ENCODE measurements at regions not wholly inside any gene's neighbourhood (a gene's known extent, or its start where the extent isn't known, plus 50 kb on each side); places are given as distances from the start of the nearest gene placed in this dataset.
"Not testable (repeated sequence)": the region's sequence is repeated elsewhere in the genome, so short reads cannot be mapped to it uniquely, and the experiment has no call there.

DNA sequence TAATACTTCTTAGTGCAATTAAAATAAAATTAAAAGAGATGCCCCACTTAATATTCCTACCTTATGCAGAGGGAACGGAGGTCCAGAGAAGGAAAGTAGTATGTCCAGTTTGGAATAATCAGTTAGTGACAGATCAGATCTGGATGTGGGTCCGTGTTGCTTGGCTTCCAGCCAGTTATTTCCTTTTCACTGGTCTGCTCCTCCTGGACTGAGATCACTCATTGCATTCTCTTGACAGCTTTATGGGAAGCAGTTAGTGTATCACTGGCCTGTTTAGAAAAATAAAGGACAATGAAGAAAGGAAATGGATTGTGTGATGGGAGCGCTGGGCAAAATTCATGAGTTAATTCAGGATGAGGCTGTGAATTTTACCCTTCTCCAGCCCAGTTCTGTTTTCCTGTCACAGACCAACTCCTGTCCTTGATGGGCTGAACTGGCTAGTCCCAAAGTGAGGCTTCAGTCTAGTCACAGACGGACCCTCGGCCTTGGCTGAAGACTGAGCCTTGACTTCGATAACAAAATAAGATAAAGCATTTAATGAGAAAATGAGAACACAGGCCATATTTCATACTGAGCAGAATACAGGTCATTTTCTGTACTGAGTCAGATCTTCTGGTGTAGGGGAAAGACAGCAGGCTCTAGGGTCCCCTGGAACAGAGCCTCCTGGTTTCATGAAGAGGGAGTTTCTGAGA lies 85.2 kb upstream of the TRABD2B start:
- DNase-seq: no peak

DNA sequence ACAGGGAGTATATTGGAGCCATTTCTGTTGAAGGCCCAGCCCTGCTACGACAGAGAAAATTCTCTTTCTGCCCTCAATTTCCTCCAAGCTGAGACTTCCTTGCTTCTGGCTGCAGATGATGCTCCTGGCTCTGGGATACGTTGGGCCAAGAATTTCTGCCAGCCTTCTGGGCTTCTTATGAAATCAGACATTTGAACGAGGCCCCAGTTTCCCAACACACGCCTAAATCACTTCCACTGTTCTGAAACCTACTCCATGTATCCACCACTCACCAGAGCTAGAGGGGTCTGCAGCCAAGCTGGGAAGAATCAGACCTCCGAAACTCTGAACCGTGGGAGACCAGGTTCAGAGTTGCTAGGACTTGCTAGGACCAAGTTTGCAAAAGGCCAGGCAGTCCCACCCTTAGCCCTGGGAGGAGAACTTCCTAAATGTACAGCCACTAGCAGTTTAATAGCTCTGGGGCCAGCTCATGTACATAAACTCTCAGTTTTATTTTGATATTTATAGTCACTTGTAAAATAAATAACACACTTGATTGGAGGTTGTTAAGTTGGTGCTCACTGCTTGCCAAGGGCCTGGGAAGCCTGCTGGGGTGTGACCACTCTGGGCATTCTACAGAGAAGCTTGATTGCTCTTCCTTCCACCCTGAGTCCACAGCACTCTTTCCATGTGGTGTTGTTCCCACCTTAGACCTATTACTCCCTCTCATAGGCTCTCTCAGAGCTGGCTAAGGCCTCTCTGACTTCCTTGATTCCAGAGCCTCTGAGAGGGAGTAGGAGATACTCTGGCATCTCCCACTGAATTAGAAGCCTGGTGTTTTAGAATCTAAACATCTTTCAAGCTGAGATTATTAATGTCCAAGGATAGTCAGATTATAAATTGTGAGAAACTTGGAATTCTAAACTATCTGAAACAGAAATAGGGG lies 83.4 kb upstream of the TRABD2B start:
- DNase-seq: no peak

DNA sequence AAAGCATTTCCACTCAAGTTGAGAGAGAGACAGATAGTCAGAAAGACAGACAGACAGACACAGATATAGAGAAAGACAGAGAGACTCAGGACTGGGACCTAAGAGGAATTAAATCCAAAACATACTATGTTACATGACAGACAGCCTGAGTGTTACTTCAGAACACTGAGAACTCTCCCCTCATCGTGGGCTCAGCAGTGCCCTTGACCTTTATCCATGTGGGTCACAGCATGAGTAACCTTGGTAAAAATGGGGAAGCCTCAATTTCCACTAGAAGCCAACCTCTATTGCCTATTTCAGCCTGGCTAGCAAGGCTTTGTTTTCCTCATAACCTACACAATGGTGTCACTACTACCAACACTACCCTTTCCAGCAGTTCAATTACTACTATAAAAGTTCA lies 81.9 kb upstream of the TRABD2B start:
- no peak for DNase-seq

DNA sequence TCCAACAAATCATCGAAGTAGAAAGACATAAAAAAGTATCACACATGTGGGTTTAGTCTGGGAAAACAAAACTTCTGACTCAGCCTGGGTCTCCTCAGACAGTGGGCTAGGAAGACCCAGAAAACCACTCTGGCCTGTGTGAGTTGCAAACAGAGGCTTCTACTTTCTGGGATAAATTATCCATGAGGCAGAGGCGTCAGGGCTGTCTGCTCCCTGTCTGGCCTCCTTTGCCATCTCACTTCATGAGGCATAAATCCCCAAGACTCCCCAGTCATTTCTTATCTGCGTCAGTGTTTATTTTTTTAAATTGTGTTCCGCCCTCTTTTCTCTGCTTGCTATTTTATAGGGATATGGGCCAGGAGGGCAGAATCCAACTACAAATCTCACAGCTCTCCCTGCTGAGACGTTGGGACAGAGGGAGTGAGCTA lies 80.6 kb upstream of the TRABD2B start:
- DNase-seq: no peak

DNA sequence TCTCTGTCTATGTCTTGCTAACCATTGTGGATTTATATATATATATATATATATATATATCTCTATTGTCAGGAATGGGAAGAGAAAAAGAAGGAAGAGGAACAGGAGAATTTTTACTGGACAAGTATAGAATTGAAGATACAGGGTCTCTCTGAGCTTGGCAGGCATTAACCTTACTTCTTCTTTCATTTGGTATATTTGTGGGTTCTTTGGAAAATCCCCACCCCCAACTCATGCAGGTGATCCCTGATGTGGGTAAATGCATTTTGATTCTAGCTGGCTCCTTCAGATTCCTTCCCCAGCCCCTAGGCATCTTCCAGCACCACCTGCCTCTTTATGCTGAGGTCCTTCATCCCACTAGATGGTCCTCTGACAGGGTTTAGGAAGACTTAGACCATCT lies 78.8 kb upstream of the TRABD2B start:
- DNase-seq: no peak

DNA sequence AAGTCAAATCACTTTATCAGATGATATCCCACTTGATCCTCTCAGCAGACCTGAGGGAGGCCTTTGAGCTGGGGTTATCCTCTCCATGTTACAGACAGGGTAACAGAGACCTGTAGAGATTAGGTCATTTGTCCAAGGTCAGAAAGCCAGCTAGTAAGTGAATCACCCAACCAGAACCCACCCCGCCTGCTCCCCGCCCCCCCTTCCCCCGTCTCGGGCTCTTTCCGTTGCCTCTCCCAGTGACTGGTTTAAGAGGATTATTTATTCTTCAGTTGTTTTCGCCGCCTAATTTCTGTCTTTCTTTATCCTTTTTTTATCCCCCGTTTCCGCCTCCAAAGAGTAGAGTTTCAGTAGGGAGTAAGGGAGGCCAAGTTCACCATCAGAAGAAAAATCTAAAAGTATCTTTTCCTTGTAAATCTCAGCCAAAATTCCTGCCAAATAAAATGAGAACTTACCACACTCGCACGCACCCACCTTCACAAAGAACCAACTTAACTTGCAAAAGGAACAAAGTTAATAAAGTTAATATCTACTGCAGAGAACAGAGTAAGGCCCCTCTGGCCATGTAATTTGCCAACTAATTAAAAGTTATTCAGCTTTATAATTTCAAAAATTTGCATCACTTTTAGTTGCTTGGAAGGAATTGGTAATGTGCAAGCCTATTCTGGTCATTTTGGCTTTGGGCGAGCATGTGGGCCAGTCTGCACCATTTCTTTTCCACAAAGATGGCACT lies 76.8 kb upstream of the TRABD2B start:
- DNase-seq: no peak

DNA sequence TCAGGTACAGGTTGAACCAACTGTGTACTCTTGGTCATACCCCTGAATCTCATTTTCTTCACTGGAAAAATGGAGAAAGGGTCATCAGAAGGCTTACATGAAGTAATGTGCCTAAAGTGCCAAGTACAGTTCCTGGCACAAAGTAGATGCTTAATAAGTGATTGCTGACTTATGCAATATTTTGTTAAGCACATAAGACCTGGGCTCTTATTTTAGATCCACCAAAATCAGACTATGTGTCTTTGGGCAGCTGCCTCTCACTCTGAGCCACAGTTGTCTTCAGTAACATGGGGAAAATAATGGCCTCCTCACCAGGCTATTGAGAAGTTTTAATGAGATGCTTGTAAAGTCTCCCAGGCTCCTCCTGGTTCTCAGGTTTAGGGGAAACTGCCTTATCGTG lies 74.3 kb upstream of the TRABD2B start:
- no peak for DNase-seq

DNA sequence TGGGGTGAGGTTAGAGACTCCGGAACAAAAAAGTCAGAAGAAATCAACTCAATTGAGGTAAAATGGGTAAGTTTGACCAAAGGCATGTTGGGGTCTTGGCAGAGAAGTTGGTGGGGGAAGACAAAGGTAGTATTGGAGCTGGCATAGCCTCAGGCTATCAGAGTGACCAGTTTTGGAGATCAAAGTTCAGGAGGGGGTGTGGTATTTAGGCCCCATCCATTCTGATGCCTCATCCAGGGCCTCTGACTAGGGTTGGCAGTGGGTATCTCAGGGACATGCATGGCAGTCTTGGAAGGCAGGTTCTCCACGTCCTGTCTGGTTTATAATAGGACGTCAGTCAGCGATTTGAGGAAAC lies 73.2 kb upstream of the TRABD2B start:
- no peak for DNase-seq

DNA sequence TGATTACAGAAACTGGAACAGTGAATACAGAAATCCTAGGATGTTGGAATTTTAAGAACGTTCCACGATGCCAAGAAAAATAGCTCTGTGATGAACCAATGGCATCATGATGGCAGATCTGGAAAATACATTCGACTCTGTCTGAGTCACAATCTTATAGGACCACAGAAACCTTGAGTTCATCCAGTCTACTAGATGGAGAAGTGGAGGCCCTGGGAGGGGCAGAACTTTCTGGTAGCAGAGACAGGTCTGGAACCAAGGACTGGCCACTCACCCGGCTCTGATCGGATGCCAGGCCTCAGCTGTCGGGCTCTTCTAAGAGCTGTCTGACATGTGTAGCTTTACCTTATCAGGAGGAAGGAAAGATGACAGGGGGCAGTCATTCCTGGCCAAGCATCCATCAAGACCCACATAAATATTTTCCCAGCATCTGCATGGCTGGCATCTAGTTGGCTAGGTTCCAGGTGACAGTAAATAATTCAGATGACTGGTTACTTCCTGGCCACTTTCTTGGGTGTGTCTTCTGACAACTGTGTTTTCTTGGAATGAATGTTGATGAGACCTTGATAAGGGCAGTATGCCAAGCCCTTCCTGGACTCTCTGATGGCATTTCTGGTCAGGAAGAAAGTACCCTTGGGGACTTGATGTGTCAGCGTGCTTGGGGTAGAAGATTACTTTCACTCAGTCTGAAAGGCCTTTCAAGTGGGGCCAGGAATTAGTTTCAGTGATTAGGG lies 72.6 kb upstream of the TRABD2B start:
- no peak for DNase-seq

DNA sequence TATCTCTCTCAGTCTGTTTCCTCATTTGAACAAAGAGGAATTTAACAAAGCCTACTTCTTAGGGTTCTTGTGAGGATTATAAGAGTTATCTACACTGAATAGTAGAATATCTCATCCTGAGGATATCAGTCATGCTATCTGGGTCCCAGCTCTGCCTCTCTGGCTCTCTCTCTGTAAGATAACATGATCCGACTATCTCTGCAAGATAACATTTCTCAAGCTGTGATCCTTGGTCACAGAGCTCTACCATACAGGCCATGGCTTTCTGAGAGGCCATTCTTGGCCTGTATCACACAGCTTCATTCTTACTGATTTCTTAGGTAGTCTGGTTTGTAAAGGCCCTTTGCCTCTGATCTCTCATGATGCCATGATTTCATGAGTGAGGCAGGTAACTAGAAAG lies 71.0 kb upstream of the TRABD2B start:
- DNase-seq: no peak

DNA sequence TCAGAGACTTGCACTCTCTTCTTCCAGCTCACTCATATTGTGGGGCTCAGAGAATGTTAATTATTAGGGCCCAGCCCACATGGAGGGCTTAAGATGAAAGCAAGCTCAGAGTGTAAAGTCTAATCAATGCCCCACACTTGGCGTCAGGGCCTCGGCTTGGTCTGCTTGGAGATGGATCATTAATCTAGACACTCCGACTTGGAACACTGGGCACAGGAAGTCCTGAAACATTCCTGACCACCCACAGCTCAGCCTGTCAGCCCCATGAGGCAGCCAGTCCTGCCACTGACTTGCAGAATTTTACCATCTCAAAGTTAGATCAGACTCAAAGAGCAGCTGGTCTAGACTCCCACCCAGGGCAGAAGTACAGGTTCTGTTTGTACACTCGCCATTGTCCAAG lies 69.8 kb upstream of the TRABD2B start:
- DNase-seq: no peak

DNA sequence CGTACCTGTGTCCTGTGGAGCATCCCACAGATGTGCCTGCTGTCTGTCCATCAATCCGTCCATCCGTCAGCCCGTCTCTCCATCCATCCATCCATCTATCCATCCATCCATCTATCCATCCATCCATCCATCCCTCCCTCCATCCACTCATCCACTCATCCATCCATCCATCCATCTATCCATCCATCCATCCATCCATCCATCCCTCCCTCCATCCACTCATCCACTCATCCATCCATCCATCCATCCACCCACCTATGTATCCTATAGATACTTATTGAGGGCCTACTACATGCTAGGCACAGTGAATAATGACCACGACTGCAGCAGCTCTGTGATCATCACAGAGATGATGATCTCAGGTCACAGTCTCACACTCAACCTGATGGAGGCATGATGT lies 67.5 kb upstream of the TRABD2B start:
- DNase-seq: not testable (repeated sequence)

DNA sequence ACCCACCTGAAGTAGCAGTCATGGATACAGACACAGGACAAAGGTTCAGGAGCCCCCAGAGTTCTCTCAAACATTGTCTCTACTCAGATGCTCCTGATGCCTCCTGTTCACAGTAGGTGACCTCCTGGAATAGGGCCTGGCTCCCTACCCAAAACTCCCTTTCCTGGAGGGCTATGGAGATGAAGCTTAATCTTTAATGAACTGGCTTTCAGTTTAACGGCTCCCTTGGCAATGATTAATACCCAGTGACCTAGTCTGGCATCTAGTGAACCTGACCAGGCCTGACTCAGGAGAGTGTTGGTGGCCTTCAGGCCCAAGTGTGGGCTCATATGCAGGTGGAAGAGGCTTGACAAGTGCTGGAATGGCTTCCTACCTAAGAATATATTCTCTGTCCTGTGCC lies 65.2 kb upstream of the TRABD2B start:
- no peak for DNase-seq

DNA sequence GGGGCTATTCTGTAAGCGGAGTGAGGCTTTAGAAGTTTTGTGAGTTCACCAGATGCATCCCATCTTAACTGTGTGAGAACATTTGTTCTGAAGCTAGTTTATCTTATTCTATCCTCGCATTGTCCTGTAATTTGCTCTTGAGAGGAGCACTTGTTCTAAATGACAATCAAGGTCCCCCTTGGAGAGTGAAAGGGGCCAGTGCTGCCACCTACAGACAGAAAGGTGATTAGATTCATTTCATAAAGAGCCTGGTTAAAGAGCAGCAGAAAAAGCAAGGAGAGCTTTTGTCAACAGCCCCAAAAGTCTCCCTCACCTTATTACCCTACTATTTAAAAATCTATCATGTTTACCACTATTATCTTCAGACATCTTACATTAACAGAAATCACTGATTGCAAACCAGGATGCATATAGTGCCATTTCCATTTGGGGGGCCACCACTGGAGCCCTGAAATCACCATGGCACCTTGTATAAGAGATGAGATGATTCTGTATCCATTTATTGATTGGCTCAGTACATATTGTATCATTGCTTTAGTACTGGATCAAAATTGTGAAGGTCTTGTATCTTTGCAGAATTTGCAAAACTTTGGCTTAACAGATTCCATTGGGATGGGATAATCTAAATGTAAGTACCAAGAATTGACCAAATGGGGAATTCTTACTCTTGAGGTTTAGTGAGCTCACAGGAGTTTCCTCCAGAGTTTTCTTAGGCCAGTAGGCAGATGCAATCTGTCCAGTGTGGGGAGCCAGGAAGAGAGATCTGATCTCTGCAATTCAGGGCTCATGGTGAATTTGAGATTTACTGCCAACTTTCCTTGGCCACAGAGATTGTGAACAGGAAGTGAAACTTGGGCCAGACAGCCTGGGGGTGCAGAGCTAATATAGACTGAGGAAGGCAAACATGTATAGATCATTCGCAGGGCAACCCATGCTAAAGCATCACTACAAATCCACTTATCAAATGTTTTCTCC lies 64.3 kb upstream of the TRABD2B start:
- no peak for DNase-seq

DNA sequence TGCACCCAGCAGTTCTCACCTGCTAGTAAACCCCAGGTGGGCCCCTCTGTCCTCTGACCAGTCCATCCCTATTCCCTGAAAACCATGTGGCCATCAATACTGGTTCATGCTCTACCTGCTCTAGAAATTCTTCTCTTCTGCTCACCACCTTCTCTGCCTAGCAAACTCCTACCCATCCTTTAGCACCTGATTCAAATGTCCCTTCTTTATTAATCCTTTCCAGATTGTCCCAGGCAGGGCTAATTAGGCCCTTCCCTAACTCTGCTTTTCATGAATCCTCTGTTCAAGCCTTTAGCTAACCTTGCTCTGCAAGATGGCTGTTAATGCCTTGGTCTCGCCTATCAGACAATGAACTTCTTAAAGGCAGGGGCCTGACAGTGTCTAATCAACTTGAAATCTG lies 62.1 kb upstream of the TRABD2B start:
- DNase-seq: no peak

DNA sequence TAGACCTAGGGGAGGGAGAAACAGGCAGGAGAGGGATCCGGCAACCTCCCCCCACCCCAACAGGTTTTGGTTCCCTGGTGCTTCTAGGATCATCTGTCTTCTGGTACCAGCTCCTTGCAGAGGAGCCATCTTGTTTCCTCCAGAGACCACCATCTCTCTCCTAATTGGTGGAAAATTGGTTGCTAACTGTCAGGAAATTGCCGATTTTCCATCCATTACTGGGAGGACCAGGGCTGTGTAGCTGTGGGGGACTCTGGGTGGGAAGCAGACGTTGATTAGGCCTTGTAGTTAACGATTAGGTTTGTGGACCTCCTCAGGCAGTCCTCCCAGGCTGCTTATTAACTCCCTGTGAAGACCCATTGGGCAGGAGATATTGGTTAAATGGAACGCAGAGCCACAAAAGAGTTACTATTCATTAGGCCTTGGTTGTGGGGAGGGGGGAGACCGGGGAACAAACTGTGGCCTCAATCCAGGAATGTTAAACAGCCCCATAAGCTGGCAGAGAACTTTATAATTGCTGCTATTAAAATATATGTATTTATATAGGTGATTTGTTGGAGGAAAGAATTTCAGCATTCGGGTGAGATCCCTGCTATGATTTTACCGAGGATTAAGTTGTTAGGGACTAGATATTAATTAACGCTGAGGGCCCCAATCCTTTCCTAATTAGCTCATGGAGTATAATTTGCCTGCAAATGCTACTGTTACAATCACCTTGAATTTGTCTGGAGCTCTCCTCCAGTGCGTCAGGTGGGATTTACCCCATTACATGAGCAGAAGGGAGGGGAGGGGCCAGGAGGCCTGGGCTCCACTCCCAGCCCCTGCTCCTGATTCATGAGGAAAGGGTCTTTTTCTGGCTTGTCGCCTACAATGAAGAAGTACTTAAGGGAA lies 61.2 kb upstream of the TRABD2B start:
- DNase-seq: no peak

DNA sequence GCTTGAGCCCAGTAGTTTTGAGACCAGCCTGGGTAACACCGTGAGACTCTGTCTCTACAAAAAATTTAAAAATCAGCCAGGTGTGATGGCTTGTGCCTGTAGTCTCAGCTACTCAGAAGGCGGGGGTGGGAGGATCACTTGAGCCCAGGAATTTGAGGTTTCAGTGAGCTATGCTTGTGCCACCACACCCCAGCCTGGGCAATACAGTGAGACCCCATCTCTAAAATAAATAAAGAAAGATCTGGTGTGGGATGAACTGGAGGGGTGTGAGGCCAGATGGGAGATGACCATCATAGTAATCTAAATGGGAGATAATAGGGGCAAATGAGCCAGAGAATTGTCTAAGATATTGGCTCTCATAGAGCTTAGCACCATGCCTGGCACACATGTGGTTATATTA lies 60.1 kb upstream of the TRABD2B start:
- DNase-seq: no peak

DNA sequence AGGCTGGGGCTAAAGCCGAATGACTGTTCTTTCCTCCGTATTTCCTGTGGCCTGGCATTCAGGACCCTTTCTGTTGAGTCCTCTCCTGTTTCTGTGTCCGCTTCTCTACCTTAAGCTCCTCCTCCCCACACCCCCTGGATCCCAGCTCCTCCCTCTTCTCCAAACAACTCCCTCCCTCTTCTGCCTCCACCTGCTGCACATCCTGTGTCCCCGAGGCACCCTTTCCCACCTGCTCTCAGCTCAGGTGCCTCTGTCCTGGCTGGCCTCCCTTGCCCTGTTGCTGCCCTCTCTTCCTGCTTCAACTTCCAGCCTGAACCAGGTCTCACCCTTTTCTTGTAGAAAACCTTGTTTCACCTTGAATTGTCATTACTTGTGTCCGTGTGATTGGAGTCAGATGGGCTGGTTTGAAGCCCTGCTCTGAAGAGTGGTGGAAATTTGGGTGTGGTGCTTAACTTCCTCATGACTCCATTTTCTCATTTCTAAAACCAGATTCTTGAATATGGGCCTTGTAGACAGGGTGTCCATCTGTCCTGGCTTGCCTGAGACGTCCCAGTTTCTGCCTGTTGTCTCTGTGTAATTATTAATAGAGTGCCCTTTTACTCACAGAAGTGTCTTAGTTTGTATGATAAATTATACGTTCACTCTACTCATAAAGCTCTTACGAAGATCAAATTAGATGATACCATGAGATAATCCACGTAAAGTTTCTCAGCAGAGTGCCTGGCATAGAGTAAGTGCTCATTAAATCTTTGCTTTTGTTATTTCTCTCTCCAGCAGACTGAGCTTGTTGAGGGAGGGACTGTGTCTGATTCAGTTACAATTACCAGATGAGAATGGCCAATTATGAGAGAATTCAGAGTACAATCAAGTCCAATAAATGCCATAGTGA lies 58.9 kb upstream of the TRABD2B start:
- DNase-seq: no peak

DNA sequence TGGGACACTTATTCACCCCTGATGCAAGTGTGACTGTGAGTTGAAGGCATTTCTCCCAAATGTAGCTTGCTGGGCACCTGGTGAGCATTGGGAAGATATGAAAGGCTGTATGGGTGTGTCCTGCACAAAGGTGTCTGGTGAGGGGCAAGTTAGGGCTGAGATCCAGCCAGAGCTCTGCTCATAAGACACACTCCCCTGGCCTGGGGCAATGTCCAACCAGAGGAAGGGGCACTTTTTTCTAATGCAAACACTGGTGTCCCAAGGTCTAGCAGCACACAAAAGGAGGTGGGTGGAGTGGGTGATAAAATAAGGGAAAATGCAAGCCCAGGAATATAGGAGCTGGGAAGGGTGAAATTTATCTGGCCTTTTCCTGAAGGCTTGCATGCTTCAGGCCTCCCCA lies 57.0 kb upstream of the TRABD2B start:
- DNase-seq: no peak

DNA sequence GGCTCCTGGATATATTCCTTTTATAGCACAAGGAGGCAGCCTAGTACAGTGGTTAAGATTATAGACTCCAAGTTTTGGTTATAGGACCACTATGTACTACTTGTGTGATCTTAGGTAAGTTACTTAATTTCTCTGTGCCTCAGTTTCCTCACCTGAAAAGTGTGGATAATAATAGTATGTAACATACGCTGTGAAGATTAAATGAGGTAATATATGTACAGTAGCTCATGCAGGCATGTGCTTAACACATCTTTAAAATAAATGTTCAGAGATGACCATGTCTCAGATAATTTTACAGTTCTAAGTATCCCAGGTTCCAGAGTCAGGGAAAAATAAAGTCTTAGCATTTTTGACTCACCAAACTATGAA lies 55.7 kb upstream of the TRABD2B start:
- no peak for DNase-seq

All from activated gamma-delta T cell treated with Interleukin-2 at 50 U/mL for 16 hours (primary cell).